ENCODE measurements at regions not wholly inside any gene's neighbourhood (a gene's known extent, or its start where the extent isn't known, plus 50 kb on each side); places are given as distances from the start of the nearest gene placed in this dataset.

DNA sequence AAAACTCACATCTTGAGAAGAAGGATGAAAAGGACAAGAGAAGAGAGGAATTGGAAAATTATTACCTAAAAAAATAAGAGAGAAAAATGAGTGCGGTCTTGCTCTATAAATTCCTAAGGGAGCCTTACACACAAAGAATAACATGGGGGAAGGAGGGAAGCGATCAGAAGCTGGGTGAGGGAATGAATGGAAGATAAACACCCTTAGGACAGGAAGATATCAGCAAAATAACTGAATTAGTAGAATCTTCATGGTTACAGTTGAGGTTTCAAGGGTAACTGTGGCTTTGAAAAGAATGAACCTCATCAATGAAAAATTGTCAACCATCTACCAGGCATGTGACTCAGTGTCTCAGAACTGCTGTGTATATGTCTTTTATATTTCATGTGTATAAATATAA lies 192.5 kb upstream of the FOXD3 start:
- no peak for DNase-seq
- 93 to 100% methylated on average over 1 to 2 of the region's 2 CpGs for WGBS, 2 experiments (ENCODE audit: insufficient coverage in 1 of 2, insufficient read length in 1 of 2)
- Histone ChIP-seq H3K4me3 (ENCODE audit: low read length) (no peak overlapping the region), H3K27me3 (ENCODE audit: control insufficient read depth, insufficient read depth, low read length, poor library complexity, severe bottlenecking) (no peaks in the 10 kb centered on the region), H3K9me3 (ENCODE audit: control insufficient read depth, low read length) (no peaks in the 10 kb centered on the region), H3K4me1 (ENCODE audit: control insufficient read depth, insufficient read depth, low read length) (no peaks in the 10 kb centered on the region), H3K36me3 (ENCODE audit: control insufficient read depth, insufficient read depth, low read length) (no peaks in the 10 kb centered on the region), H3K9ac (ENCODE audit: extremely low read depth, low read length, poor library complexity, severe bottlenecking) (no peak overlapping the region), H3K27ac (ENCODE audit: low read depth, low read length) (no peak overlapping the region)
- Mint-ChIP-seq H3K36me3 (ENCODE audit: low read depth) (no peaks in the 10 kb centered on the region), H3K9me3 (no peaks in the 10 kb centered on the region), H3K4me3 (no peak overlapping the region), H3K4me1 (peaks cover 6% of the 10 kb centered on the region), H3K27ac (no peak overlapping the region), H3K27me3 (ENCODE audit: insufficient read depth) (peaks cover 3% of the 10 kb centered on the region)
- TF ChIP-seq, protein P1, sequence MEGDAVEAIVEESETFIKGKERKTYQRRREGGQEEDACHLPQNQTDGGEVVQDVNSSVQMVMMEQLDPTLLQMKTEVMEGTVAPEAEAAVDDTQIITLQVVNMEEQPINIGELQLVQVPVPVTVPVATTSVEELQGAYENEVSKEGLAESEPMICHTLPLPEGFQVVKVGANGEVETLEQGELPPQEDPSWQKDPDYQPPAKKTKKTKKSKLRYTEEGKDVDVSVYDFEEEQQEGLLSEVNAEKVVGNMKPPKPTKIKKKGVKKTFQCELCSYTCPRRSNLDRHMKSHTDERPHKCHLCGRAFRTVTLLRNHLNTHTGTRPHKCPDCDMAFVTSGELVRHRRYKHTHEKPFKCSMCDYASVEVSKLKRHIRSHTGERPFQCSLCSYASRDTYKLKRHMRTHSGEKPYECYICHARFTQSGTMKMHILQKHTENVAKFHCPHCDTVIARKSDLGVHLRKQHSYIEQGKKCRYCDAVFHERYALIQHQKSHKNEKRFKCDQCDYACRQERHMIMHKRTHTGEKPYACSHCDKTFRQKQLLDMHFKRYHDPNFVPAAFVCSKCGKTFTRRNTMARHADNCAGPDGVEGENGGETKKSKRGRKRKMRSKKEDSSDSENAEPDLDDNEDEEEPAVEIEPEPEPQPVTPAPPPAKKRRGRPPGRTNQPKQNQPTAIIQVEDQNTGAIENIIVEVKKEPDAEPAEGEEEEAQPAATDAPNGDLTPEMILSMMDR (conservative IDR thresholded peaks at IDR 0.05): no peak

DNA sequence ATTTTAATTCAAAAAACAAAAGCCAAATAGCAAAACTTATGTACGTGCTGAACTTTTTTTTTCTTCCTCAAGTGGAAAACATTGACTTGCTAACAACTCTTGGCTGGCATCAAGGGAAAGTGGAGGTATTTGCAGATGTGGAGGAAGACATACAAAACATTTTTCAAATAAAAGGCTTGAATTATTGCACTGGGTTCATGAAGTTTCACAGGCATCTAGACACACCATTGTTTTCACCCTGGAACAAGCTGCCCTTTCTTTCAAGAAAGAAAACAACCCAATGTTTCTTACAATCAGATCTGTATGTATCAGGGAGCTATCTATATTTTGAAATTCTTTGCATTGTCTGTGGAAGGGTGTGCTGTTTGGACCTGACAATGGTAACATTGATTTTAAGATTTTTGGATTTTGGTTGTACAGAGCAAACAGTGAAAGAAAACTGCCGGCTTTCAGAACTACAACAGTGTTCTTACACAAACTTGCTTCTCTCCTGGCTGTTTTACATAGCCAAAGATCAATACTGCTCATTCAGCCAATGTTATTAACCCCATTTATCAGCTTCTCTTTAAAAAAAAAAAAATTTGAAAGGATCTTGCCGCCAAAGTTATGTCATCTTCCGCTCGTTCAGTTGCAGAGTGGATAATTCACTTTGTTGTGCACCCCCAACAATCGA lies 187.7 kb upstream of the FOXD3 start:
- no peak overlapping the region for H3K9ac ChIP-seq (ENCODE audit: extremely low read depth, low read length, poor library complexity, severe bottlenecking)
- Mint-ChIP-seq H3K4me3 (no peak overlapping the region), H3K27ac (no peak overlapping the region), H3K36me3 (ENCODE audit: low read depth) (no peaks in the 10 kb centered on the region), H3K4me1 (peaks cover 4% of the 10 kb centered on the region), H3K27me3 (ENCODE audit: insufficient read depth) (peaks cover 3% of the 10 kb centered on the region), H3K9me3 (no peaks in the 10 kb centered on the region)
- peak overlapping the region; percentile 42 for H3K27ac ChIP-seq (ENCODE audit: low read depth, low read length)
- H3K4me1 ChIP-seq (ENCODE audit: control insufficient read depth, insufficient read depth, low read length): no peaks in the 10 kb centered on the region
- TF ChIP-seq, protein P1 (conservative IDR thresholded peaks at IDR 0.05): no peak
- H3K36me3 ChIP-seq (ENCODE audit: control insufficient read depth, insufficient read depth, low read length): no peaks in the 10 kb centered on the region
- 90 to 92% methylated on average over 2 to 6 of the region's 6 CpGs for WGBS, 2 experiments (ENCODE audit: insufficient coverage in 1 of 2, insufficient read length in 1 of 2)
- H3K9me3 ChIP-seq (ENCODE audit: control insufficient read depth, low read length): no peaks in the 10 kb centered on the region
- DNase-seq: no peak
- no peak overlapping the region for H3K4me3 ChIP-seq (ENCODE audit: low read length)
- no peaks in the 10 kb centered on the region for H3K27me3 ChIP-seq (ENCODE audit: control insufficient read depth, insufficient read depth, low read length, poor library complexity, severe bottlenecking)

DNA sequence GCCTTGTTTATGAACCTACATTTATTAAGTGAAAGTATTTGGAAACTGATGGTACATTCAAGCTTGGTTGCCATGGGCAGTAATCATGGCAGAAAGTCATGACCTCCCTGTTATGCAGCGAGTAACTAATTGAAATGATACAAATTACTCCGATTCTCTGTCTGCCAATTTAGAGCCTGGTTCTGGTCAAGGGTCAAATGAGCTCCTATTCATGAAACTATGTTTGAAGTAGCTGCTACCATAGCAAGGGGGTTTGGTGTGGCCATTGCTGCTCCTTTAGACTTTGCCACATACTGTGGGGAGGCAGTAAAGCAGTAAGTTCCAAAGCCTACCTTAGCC lies 187.2 kb upstream of the FOXD3 start:
- Mint-ChIP-seq H3K4me3 (no peak overlapping the region), H3K36me3 (ENCODE audit: low read depth) (no peaks in the 10 kb centered on the region), H3K27me3 (ENCODE audit: insufficient read depth) (peaks cover 3% of the 10 kb centered on the region), H3K4me1 (peaks cover 4% of the 10 kb centered on the region), H3K27ac (no peak overlapping the region), H3K9me3 (no peaks in the 10 kb centered on the region)
- Histone ChIP-seq H3K36me3 (ENCODE audit: control insufficient read depth, insufficient read depth, low read length) (no peaks in the 10 kb centered on the region), H3K27ac (ENCODE audit: low read depth, low read length) (peak overlapping the region; percentile 42), H3K9me3 (ENCODE audit: control insufficient read depth, low read length) (no peaks in the 10 kb centered on the region), H3K9ac (ENCODE audit: extremely low read depth, low read length, poor library complexity, severe bottlenecking) (no peak overlapping the region), H3K27me3 (ENCODE audit: control insufficient read depth, insufficient read depth, low read length, poor library complexity, severe bottlenecking) (no peaks in the 10 kb centered on the region), H3K4me1 (ENCODE audit: control insufficient read depth, insufficient read depth, low read length) (no peaks in the 10 kb centered on the region), H3K4me3 (ENCODE audit: low read length) (no peak overlapping the region)
- TF ChIP-seq, protein P1 (conservative IDR thresholded peaks at IDR 0.05): no peak
- 63 to 94% methylated on average over 1 to 2 of the region's 2 CpGs for WGBS, 2 experiments (ENCODE audit: insufficient coverage in 1 of 2, insufficient read length in 1 of 2)
- no peak for DNase-seq
